HEK293 (cell line): ENCODE measurements at regions not wholly inside any gene's neighbourhood (a gene's known extent, or its start where the extent isn't known, plus 50 kb on each side); places are given as distances from the start of the nearest gene placed in this dataset.

Experiments
- CTCF ChIA-PET: fragments of 350-600 bp; formaldehyde crosslinking; extraction: SDS; loops from one replicate; lab custom pipeline; 2021; ENCODE audit warnings: antibody characterized with exemption; lab: Yijun Ruan, JAX
- POLR2A ChIA-PET: fragments of 300-600 bp; formaldehyde crosslinking; extraction: SDS; loops from one replicate; lab custom pipeline; 2020; ENCODE audit warnings: antibody characterized with exemption, inconsistent platforms; lab: Yijun Ruan, JAX
- H3K27ac ChIP-seq: fragments of 200-500 bp; sonication (Bioruptor generic); 2 replicates; pipeline ENCODE4 v1.5.1; 2014; ENCODE audit warnings: low read depth, low read length, control low read depth, inconsistent platforms; ENCODE audit errors: extremely low read depth
- H3K36me3 ChIP-seq, 2 experiments: fragments of 200-500 bp in 1 of 2; sonication (Bioruptor generic) in 1 of 2; 1 replicate in 1 of 2; 2 replicates in 1 of 2; pipeline ENCODE4 v1.5.1; 2014 to 2017; ENCODE audit warnings: inconsistent platforms in 2 of 2, low read length in 2 of 2; ENCODE audit not compliant: control insufficient read depth in 2 of 2, insufficient read depth in 1 of 2
- H3K4me1 ChIP-seq: fragments of 200-500 bp; sonication (Bioruptor generic); 2 replicates; pipeline ENCODE4 v1.5.1; 2014; ENCODE audit warnings: mild to moderate bottlenecking, low read length, inconsistent platforms; ENCODE audit not compliant: control insufficient read depth, insufficient read depth
- H3K4me3 ChIP-seq: 2 replicates; pipeline ENCODE4 v1.5.1; 2011; ENCODE audit warnings: low read depth, mild to moderate bottlenecking, control low read depth, low read length, moderate library complexity
- H3K9me3 ChIP-seq: fragments of 200-500 bp; sonication (Bioruptor generic); 2 replicates; pipeline ENCODE4 v1.5.1; 2014; ENCODE audit warnings: low read depth, low read length, inconsistent platforms; ENCODE audit not compliant: control insufficient read depth, insufficient read depth
- HIC1 ChIP-seq: fragments of 450-650 bp; formaldehyde crosslinking; IDR thresholded peaks from 2 replicates; pipeline ENCODE4 v1.5.1; 2016; ENCODE audit warnings: missing biosample characterization, missing genetic modification characterization
- KLF1 ChIP-seq: fragments of 450-650 bp; formaldehyde crosslinking; IDR thresholded peaks from 2 replicates; pipeline ENCODE4 v1.5.1; 2016; ENCODE audit warnings: missing biosample characterization, missing genetic modification characterization
- MZF1 ChIP-seq: fragments of 450-650 bp; formaldehyde crosslinking; IDR thresholded peaks from 2 replicates; pipeline ENCODE4 v1.5.1; 2017; ENCODE audit warnings: missing biosample characterization, missing genetic modification characterization, borderline replicate concordance
- ZBTB21 ChIP-seq: fragments of 450-650 bp; formaldehyde crosslinking; IDR thresholded peaks from 2 replicates; pipeline ENCODE4 v1.5.1; 2017; ENCODE audit warnings: missing biosample characterization, missing genetic modification characterization
- ZNF174 ChIP-seq: fragments of 450-650 bp; formaldehyde crosslinking; IDR thresholded peaks from 2 replicates; pipeline ENCODE4 v1.5.0; 2017; ENCODE audit warnings: missing biosample characterization, mild to moderate bottlenecking, missing genetic modification characterization
- ZNF23 ChIP-seq: fragments of 450-650 bp; formaldehyde crosslinking; IDR thresholded peaks from 2 replicates; pipeline ENCODE4 v1.5.1; 2016; ENCODE audit warnings: missing biosample characterization, missing genetic modification characterization, borderline replicate concordance
- ZNF26 ChIP-seq: fragments of 450-650 bp; formaldehyde crosslinking; IDR thresholded peaks from 2 replicates; pipeline ENCODE4 v1.5.1; 2016; ENCODE audit warnings: missing biosample characterization, missing genetic modification characterization
- ZNF274 ChIP-seq, 2 experiments: fragments of 200-500 bp in 1 of 2; fragments of 450-650 bp in 1 of 2; sonication (Bioruptor generic) in 1 of 2; formaldehyde crosslinking in 1 of 2; IDR thresholded peaks; 2 replicates each; pipeline versions ENCODE4 v1.5.1 to v1.6.1; 2014 to 2016; ENCODE audit warnings: borderline replicate concordance in 1 of 2, inconsistent platforms in 1 of 2, low read length in 1 of 2, missing biosample characterization in 1 of 2, missing genetic modification characterization in 1 of 2
- ZNF341 ChIP-seq: fragments of 450-650 bp; formaldehyde crosslinking; IDR thresholded peaks from 2 replicates; pipeline ENCODE4; 2016; ENCODE audit warnings: low read depth, missing biosample characterization, missing genetic modification characterization
- ZNF513 ChIP-seq: fragments of 450-650 bp; IDR thresholded peaks from 2 replicates; pipeline ENCODE4 v1.5.1; 2018; ENCODE audit warnings: missing biosample characterization, missing genetic modification characterization
- ZNF518A ChIP-seq: fragments of 450-650 bp; formaldehyde crosslinking; conservative IDR thresholded peaks from 2 replicates; pipeline ENCODE4 v1.5.1; 2016; ENCODE audit warnings: low read depth, missing biosample characterization, missing genetic modification characterization
- ZNF529 ChIP-seq: fragments of 450-650 bp; formaldehyde crosslinking; IDR thresholded peaks from 2 replicates; pipeline ENCODE4 v1.5.1; 2017; ENCODE audit warnings: missing genetic modification characterization, missing biosample characterization; ENCODE audit not compliant: insufficient replicate concordance
- ZNF530 ChIP-seq: fragments of 450-650 bp; formaldehyde crosslinking; IDR thresholded peaks from 2 replicates; pipeline ENCODE4 v1.5.1; 2016; ENCODE audit warnings: low read depth, missing biosample characterization, missing genetic modification characterization
- ZNF670 ChIP-seq: fragments of 450-650 bp; formaldehyde crosslinking; IDR thresholded peaks from 2 replicates; pipeline ENCODE4 v1.5.1; 2016; ENCODE audit warnings: missing biosample characterization, missing genetic modification characterization, low read depth
- ZNF747 ChIP-seq: fragments of 450-650 bp; formaldehyde crosslinking; IDR thresholded peaks from 2 replicates; pipeline ENCODE4 v1.5.1; 2016; ENCODE audit warnings: missing biosample characterization, missing genetic modification characterization
- ZNF768 ChIP-seq: fragments of 450-650 bp; formaldehyde crosslinking; IDR thresholded peaks from 2 replicates; pipeline ENCODE4 v1.5.1; 2018; ENCODE audit warnings: missing biosample characterization, mild to moderate bottlenecking, missing genetic modification characterization
- ZSCAN16 ChIP-seq: fragments of 450-650 bp; formaldehyde crosslinking; IDR thresholded peaks from 2 replicates; pipeline ENCODE4 v1.5.1; 2016; ENCODE audit warnings: missing biosample characterization, missing genetic modification characterization

- no peak for TF ChIP-seq ZNF513 (tag by site-specific recombination)
Measured at GRCh38 chr5:35354751-35355150, 124.5 kb upstream of the PRLR start (continued).

GRCh38 chr5:35345222-35345621, 114.9 kb upstream of the PRLR start:
- TF ChIP-seq ZNF768 (tag by site-specific recombination) (no peak), KLF1 (tag by site-specific recombination) (no peak), ZNF530 (no peak), HIC1 (no peak), ZBTB21 (tag by site-specific recombination) (no peak), ZNF518A (tag by site-specific recombination) (no peak), ZNF23 (tag by site-specific recombination) (no peak), ZNF174 (tag by site-specific recombination) (no peak), ZNF529 (tag by site-specific recombination) (no peak)
- Histone ChIP-seq H3K36me3 (no peaks in the 10 kb centered on the region), H3K4me3 (no peak overlapping the region), H3K27ac (no peak overlapping the region), H3K9me3 (no peaks in the 10 kb centered on the region), H3K4me1 (no peaks in the 10 kb centered on the region)
- ChIA-PET CTCF (no interaction called here), POLR2A (no interaction called here)

GRCh38 chr5:35342664-35343063, 112.4 kb upstream of the PRLR start:
- Histone ChIP-seq H3K27ac (no peak overlapping the region), H3K4me1 (no peaks in the 10 kb centered on the region), H3K4me3 (no peak overlapping the region), H3K9me3 (no peaks in the 10 kb centered on the region), H3K36me3 (no peaks in the 10 kb centered on the region)
- POLR2A ChIA-PET = no interaction called here
- TF ChIP-seq ZNF26 (no peak), ZNF274 (IDR thresholded peaks at IDR 0.05; ENCODE audit: low read length) (no peak), ZNF274 (tag by site-specific recombination; IDR thresholded peaks at IDR 0.05; ENCODE audit: borderline replicate concordance) (no peak), ZNF513 (tag by site-specific recombination) (no peak), ZSCAN16 (tag by site-specific recombination) (no peak), ZNF341 (no peak), MZF1 (no peak), ZNF747 (no peak), ZNF670 (tag by site-specific recombination) (no peak), ZNF768 (tag by site-specific recombination) (no peak)
- TF ChIP-seq, all 188 proteins: peak for 0
- CTCF ChIA-PET = interaction anchor here (0.6 kb wide), 1 partner anchor 339 kb away, joined by 4 read pairs; no protein-coding TSS in a partner anchor
